SJCRH30 (cell line): ENCODE measurements at regions not wholly inside any gene's neighbourhood (a gene's known extent, or its start where the extent isn't known, plus 50 kb on each side); places are given as distances from the start of the nearest gene placed in this dataset.

Experiments
- DNase-seq, 2 experiments: peaks; one replicate each; pipeline ENCODE4 v3.0.0-alpha.2; 2015 to 2020
- H3K27ac ChIP-seq: fragments of 250-450 bp; sonication (Bioruptor Pico); 2 replicates; pipeline ENCODE4 v1.5.1; 2020; ENCODE audit warnings: mild to moderate bottlenecking, moderate library complexity
- H3K27me3 ChIP-seq: fragments of 250-450 bp; sonication (Bioruptor Pico); 2 replicates; pipeline ENCODE4 v1.5.1; 2020; ENCODE audit warnings: mild to moderate bottlenecking, moderate library complexity
- H3K36me3 ChIP-seq: fragments of 250-450 bp; sonication (Bioruptor Pico); 2 replicates; pipeline ENCODE4 v1.5.1; 2020; ENCODE audit warnings: mild to moderate bottlenecking, moderate library complexity
- H3K4me1 ChIP-seq: fragments of 250-450 bp; sonication (Bioruptor Pico); 2 replicates; pipeline ENCODE4 v1.5.1; 2020; ENCODE audit warnings: mild to moderate bottlenecking, moderate library complexity
- H3K4me3 ChIP-seq: fragments of 250-450 bp; sonication (Bioruptor Pico); 2 replicates; pipeline ENCODE4 v1.5.1; 2020; ENCODE audit warnings: mild to moderate bottlenecking, moderate library complexity
- H3K9me3 ChIP-seq: fragments of 250-450 bp; sonication (Bioruptor Pico); replicated peaks from 2 replicates; pipeline ENCODE4 v1.5.1; 2020; ENCODE audit warnings: mild to moderate bottlenecking, moderate library complexity

DNA sequence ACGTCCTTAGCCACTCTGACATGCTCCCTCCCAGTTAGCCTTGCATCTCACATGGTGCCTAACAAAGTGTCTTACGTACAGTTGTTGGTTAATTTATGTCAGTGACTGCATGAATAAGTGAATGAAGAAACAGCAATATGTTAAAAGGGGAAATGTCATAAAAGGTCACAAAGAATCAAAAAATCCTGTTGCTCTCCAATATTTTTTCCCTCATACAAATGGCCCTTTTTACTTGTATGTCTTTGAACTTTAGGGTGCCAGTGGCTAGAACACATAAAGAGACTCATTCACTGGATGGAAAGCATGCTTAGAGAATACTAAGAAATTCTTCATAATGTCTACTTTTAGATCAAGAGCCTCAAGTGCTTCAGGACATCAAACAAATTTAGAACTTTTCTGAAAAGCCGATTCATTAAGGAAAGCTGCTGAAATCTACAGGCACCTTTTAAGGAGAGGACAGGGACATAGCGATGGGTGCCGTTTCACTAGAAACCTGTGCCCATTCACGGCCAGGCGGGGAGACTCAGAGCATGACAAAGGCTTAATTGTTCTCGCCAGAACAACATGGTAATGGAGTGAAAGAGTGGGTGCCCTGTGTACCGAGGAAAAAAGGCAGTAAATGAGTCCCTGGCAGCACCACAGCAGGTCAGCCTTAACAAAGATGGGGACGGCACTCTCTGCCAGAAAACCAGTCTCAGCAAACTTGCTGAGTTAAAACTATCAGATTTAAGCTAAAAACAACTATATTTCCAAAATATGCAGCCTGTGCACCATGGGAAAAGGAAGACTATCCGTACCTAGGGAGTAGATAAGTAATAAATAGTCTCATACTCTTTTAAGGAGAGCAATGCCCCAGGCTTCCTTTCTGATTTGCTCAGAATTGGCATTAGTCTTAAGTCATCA lies 71.6 kb upstream of the SPTBN1 start:
- H3K9me3 ChIP-seq, result no peaks in the 10 kb centered on the region
- H3K4me3 ChIP-seq, result no peak overlapping the region; the same call in 1 of the 2 replicates
- H3K27ac ChIP-seq, result no peak overlapping the region
- H3K27me3 ChIP-seq, result no peaks in the 10 kb centered on the region
- peaks cover 11% of the 10 kb centered on the region; the same call in 1 of the 2 replicates for H3K4me1 ChIP-seq
- DNase-seq, result peak in 1 of 2 experiments; percentile 47
- H3K36me3 ChIP-seq, result no peaks in the 10 kb centered on the region

DNA sequence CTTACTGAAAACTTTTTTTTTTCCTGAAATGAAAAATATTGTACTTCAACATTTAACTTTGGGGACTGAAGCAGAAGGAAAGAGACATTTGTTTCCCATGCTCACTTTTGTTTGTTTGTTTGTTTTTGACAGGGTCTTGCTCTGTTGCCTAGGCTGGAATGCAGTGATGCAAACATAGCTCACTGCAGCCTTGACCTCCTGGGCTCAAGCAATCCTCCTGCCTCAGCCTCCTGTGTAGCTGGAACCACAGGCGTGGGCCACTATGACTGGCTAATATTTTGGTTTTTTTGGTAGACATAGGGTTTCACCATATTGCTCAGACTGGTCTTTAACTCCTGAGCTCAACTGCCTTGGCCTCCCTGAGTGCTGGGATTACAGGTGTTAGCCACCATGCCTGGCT lies 70.9 kb upstream of the SPTBN1 start:
- Histone ChIP-seq H3K4me3 (no peak overlapping the region), H3K27ac (no peak overlapping the region), H3K36me3 (no peaks in the 10 kb centered on the region), H3K9me3 (no peaks in the 10 kb centered on the region), H3K27me3 (no peaks in the 10 kb centered on the region), H3K4me1 (peaks cover 11% of the 10 kb centered on the region; the same call in 1 of the 2 replicates)
- DNase-seq, result no peak

DNA sequence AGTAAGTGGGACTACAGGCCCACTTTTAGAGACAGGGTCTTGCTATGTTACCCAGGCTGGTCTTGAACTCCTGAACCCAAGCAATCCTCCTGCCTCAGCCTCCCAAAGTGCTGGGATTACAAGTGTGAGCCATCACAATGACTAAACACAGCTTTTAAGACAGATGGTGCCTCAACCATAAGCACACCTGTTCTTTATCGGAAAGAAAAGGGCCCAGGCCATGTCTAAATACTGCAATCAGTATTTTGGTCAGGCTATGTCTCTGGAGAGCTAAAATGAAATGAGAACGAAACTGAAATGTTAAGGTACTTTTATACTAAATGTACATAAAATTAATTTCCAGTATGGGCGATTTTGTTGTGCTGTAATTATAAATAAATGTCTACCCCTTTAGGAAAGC lies 69.5 kb upstream of the SPTBN1 start:
- no peaks in the 10 kb centered on the region for H3K9me3 ChIP-seq
- H3K27ac ChIP-seq, result no peak overlapping the region
- no peak for DNase-seq
- no peaks in the 10 kb centered on the region for H3K27me3 ChIP-seq
- no peak overlapping the region for H3K4me3 ChIP-seq
- H3K4me1 ChIP-seq, result peaks cover 11% of the 10 kb centered on the region; the same call in 1 of the 2 replicates
- H3K36me3 ChIP-seq, result no peaks in the 10 kb centered on the region

DNA sequence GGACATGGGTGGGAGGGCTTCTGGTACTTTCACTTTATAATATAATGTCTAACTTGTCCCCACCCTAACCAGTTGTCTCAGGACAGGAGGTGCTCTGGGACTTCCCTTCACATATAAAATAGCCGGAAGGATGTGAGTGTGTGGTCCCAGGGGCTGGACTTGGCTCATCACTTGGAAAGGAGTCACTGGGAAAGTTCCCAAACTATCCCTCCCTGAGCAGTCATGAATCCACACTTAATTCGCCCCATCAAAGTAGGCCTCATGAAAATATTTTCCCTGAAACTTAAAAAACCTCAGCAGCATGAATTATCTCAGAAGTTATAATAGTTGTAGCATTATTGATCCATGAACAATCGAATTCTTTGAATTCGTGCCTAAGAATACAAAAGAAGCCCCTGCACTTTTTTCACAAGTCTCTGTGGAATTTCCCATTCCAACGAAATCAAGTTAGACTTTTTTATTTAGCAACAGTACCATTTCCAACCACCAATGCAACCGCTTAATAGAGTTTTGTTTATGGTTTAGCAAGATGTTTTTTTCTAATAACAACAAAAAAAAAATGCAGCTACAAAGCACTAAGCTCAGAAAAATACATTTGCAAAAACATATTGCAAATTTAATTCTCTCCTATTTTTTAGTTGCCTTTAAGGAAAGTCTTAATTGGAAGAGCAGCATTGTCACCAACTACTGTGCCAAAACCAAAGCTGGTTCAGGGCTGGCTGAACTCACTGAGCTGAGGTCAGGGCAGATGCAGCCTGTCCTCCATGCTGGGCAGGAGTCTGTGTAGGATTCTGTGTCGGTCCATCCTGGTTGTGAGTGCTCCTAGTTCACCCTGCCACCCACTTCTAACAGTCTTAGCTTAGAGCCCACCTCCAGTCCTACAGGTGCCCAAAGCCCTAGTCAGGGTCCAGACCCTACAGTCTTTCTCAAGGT lies 68.8 kb upstream of the SPTBN1 start:
- no peak overlapping the region for H3K4me3 ChIP-seq
- H3K27me3 ChIP-seq, result no peaks in the 10 kb centered on the region
- H3K9me3 ChIP-seq, result no peaks in the 10 kb centered on the region; the same call in 1 of the 2 replicates
- no peaks in the 10 kb centered on the region for H3K36me3 ChIP-seq
- peaks cover 11% of the 10 kb centered on the region; the same call in 1 of the 2 replicates for H3K4me1 ChIP-seq
- peak; percentile 33 to 53 for DNase-seq
- no peak overlapping the region for H3K27ac ChIP-seq

DNA sequence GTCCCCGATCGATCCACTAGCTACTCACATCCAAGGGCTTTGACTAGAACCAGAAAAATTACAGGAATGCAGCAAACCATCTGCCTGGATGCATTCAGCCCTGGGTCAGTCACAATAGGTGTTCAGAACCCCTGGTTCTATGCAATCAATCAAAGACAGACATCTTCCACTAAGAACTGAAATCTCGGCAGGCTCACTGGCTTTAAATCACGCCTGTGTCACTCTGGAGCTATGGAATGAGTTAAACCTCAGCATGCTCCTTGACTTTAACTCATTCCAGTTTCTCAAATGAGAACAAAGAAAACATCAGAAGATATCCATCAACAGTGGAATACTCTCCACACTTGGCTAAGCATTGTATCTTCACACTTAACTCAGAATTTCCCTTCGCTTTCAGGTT lies 68.1 kb upstream of the SPTBN1 start:
- no peak overlapping the region for H3K27ac ChIP-seq
- H3K4me1 ChIP-seq, result peaks cover 8% of the 10 kb centered on the region; the same call in 1 of the 2 replicates
- H3K4me3 ChIP-seq, result no peak overlapping the region
- DNase-seq, result no peak
- no peaks in the 10 kb centered on the region for H3K36me3 ChIP-seq
- no peaks in the 10 kb centered on the region for H3K27me3 ChIP-seq
- H3K9me3 ChIP-seq, result no peaks in the 10 kb centered on the region; the same call in 1 of the 2 replicates

DNA sequence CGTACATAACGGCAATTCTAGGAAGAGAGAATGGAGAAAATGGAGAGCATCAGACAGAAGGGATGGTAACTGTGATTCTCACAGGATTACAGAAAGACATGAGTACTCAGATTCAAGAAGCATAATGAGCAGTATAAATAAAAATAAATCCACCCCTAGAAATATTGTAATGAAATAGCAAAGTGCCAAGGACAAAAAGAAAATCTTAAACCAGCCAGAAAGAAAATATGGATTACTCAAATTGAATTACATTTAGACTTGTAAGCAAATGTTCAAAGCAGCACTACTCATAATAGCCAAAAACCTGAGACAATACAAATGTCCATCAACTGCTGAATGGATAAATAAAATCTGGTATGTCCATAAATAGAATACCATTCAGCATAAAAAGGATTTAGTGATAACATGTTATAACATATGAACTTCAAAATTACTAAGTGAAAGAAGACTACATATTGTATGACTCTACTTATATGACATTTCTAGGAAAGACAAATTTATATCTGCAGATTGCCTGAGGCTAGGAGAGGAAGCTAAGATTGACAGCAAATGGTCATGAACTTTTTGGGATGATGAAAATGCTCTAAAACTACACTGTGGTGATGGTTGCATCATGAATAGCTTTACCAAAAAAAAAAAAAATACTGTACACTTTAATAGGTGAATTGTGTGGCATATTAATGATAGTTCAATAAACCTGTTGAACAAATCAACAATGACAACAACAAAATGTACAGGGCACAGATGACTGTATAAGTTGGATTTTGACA lies 63.4 kb upstream of the SPTBN1 start:
- no peaks in the 10 kb centered on the region for H3K27me3 ChIP-seq
- H3K4me3 ChIP-seq, result no peak overlapping the region
- DNase-seq, result no peak
- H3K27ac ChIP-seq, result no peak overlapping the region
- H3K4me1 ChIP-seq, result no peaks in the 10 kb centered on the region
- peaks cover 3% of the 10 kb centered on the region; the same call in 1 of the 2 replicates for H3K9me3 ChIP-seq
- H3K36me3 ChIP-seq, result no peaks in the 10 kb centered on the region

DNA sequence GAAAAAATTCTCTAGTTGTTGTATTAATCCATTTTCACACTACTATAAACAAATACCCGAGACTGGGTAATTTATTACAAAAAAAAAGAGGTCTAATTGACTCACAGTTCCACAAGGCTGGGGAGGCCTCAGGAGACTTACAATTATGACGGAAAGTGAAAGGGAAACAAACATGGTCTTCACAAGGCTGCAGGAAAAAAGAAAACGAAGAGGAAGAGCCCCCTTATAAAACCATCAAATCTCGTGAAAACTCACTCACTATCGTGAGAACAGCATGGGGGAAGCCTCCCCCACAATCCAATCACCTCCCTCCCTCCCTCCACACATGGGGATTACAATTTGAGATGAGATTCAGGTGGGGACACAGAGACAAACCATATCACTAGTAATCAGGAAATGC lies 61.7 kb upstream of the SPTBN1 start:
- peaks cover 3% of the 10 kb centered on the region; the same call in 1 of the 2 replicates for H3K9me3 ChIP-seq
- no peaks in the 10 kb centered on the region for H3K36me3 ChIP-seq
- H3K27me3 ChIP-seq, result no peaks in the 10 kb centered on the region
- H3K4me3 ChIP-seq, result no peak overlapping the region
- H3K27ac ChIP-seq, result no peak overlapping the region
- no peaks in the 10 kb centered on the region for H3K4me1 ChIP-seq
- DNase-seq, result no peak

DNA sequence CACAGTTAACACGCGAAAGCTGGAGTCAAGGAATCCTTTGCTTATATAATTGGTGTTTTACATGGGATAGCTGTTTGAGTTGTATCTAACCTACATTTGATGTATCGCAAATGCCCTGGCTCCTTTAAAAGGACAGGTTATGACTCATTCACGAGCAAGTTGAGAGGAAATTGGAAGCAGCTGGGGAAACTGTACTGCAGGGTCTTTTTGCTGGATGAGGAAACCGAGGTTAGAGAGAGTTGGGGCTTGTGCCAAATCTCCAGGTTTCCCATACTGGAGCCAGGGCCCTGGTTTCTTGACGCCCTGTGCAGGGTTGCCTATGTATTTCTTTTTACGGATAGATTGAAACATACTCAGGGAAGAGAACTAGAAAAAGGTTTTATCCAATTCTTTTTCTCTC lies 60.0 kb upstream of the SPTBN1 start:
- H3K4me1 ChIP-seq, result no peaks in the 10 kb centered on the region
- peak in 1 of 2 experiments; percentile 46 for DNase-seq
- no peak overlapping the region for H3K4me3 ChIP-seq
- H3K27me3 ChIP-seq, result no peaks in the 10 kb centered on the region
- H3K9me3 ChIP-seq, result peaks cover 3% of the 10 kb centered on the region; the same call in 1 of the 2 replicates
- H3K36me3 ChIP-seq, result no peaks in the 10 kb centered on the region
- H3K27ac ChIP-seq, result no peak overlapping the region

DNA sequence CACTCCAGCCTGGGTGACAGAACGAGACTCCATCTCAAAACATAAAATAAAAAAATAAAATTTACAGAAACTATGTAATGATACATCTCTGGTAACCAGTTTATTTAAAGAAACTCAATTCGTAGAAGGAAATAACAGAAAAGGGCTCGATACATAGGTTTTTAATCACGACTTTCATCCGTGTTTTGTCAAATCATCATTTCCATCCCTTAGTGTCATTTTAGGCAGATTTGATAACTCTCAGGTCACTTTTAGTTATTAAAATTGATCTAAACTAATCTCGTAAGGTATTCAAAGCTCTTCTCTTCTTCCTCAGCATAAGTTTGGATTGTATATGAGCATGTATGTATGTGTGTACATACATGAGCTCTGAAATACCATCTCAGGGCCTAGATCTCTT lies 59.3 kb upstream of the SPTBN1 start:
- Histone ChIP-seq H3K27me3 (no peaks in the 10 kb centered on the region), H3K9me3 (peaks cover 3% of the 10 kb centered on the region; the same call in 1 of the 2 replicates), H3K4me3 (no peak overlapping the region), H3K27ac (no peak overlapping the region), H3K36me3 (no peaks in the 10 kb centered on the region), H3K4me1 (peaks cover 2% of the 10 kb centered on the region; the same call in 1 of the 2 replicates)
- no peak for DNase-seq

DNA sequence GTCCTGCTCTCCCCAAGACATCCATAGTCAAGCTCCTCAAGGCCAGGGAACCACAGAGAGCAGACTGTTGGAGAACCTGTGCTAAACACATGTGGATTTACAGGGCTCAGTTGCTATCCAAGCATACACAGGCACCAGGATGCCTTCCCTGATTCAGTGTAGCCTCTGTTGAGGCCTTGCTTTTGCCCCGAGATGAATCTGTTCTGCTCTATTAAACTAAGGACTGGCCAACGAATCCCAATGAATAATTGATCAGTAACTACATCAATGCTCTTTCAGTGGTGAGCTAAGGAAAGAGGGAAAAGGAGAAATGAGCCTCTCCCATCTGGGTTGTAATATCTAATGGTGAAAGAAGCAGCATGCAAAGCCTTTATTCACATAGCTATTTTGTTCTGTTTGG lies 58.7 kb upstream of the SPTBN1 start:
- Histone ChIP-seq H3K36me3 (no peaks in the 10 kb centered on the region), H3K27me3 (no peaks in the 10 kb centered on the region), H3K4me3 (no peak overlapping the region), H3K9me3 (peaks cover 3% of the 10 kb centered on the region; the same call in 1 of the 2 replicates), H3K4me1 (peaks cover 8% of the 10 kb centered on the region; the same call in 1 of the 2 replicates), H3K27ac (no peak overlapping the region)
- no peak for DNase-seq

DNA sequence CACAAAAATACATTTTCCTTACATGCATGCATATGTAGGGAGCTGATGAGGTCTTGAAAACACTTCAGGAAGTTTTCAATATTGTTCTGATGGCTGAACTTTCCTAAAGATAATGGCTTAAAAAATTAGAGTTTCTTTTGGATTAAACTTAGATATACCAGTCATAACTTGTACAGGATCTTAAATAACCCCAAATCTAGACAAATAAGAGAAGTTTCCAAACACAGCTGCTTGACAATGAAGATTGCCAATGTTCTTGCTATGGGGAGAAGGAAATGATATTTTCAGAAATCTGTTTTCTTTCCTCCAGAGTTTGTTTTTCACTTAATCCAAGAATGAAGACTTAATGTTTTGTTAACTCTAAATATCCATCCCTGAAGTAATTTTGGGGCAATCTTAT lies 54.6 kb upstream of the SPTBN1 start:
- H3K36me3 ChIP-seq, result no peaks in the 10 kb centered on the region
- H3K4me3 ChIP-seq, result no peak overlapping the region
- H3K27me3 ChIP-seq, result no peaks in the 10 kb centered on the region
- H3K9me3 ChIP-seq, result 0 out of 2 replicates have a peak, but pooled peaks cover 3% of the 10 kb centered on the region
- H3K27ac ChIP-seq, result no peak overlapping the region
- peaks cover 13% of the 10 kb centered on the region for H3K4me1 ChIP-seq
- no peak for DNase-seq

DNA sequence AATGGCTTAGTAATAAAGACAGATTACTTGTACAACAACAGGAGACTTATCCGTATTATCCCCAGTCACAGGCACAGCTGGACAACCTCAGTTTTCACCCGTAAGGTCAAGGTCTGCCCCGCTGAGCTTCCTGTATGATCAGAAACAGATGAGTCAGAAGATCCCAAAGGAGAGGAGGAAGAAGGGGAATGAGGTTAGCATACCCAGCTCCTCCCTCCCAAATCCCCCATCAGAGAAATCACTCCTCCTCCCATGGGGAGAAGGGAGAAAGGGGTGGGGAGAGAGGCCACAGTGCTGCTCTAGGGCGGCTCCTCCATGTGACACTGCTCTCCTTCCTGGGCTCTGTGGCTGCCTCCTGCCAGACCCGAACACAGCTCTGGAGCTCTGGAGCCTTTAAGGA lies 53.8 kb upstream of the SPTBN1 start:
- H3K27ac ChIP-seq, result no peak overlapping the region

DNA sequence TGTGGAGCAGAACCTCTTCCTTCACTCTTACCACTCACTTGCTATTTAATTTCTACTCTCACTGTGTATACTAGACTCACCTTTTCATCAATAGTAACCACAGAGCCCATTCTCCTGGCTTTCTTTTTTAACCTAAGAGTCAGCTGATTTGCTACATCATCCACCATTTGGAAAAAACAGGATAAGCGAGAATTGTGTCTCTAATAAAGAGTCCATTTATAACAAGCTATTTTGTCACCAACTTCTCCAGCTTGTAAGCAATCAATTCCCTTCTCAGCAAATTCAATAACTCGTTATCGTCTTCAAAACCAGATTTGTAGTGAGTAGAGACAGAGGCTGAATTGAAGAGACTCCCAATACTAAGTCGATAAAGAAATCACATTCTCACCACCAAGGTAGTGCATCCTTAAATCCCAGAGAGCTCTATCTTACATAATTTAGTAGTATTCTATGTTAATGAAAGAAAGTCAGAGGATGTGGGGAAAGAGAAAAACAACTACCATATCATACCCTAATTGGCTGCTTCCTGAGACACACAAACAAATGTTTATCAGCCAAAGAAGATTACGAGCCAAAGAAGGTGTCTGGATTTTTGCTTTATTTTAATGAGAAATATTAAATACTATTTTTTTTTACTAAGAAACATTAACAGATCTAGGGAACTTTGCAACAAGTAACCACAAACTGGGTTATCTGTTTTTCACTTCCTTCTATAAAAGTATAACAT lies 52.5 kb upstream of the SPTBN1 start:
- DNase-seq, result no peak
- Histone ChIP-seq H3K9me3 (no peaks in the 10 kb centered on the region), H3K27me3 (no peaks in the 10 kb centered on the region), H3K4me1 (peaks cover 17% of the 10 kb centered on the region), H3K36me3 (no peaks in the 10 kb centered on the region), H3K27ac (no peak overlapping the region), H3K4me3 (no peak overlapping the region)

More for the DNA sequence above, 53.8 kb upstream of the SPTBN1 start:
- Histone ChIP-seq H3K4me1 (peaks cover 13% of the 10 kb centered on the region), H3K4me3 (no peak overlapping the region), H3K36me3 (no peaks in the 10 kb centered on the region), H3K27me3 (no peaks in the 10 kb centered on the region), H3K9me3 (no peaks in the 10 kb centered on the region)
- DNase-seq, result peak; percentile 43 to 67
